Liver (tissue), 8 donors: ENCODE measurements at regions not wholly inside any gene's neighbourhood (a gene's known extent, or its start where the extent isn't known, plus 50 kb on each side); places are given as distances from the start of the nearest gene placed in this dataset.

Source experiments
- DNase-seq: peaks from one replicate; pipeline ENCODE4 v3.0.0-alpha.2; 2017; ENCODE audit warnings: low spot score
- H3K27ac ChIP-seq, 2 donors: one replicate each; pipeline ENCODE4 v1.7.0; 2013; ENCODE audit warnings: inconsistent platforms in 2 of 2, low read length in 2 of 2, control low read depth in 1 of 2, low read depth in 1 of 2, mild to moderate bottlenecking in 1 of 2
- H3K27me3 ChIP-seq, 4 donors: one replicate each; pipeline versions ENCODE4 v1.6.1 to v1.7.0; 2013; ENCODE audit warnings: low read length in 3 of 4, inconsistent platforms in 1 of 4, mild to moderate bottlenecking in 1 of 4, moderate library complexity in 1 of 4; ENCODE audit not compliant: control insufficient read depth in 4 of 4, insufficient read depth in 4 of 4
- H3K36me3 ChIP-seq, 4 donors: one replicate each; pipeline versions ENCODE4 v1.6.1 to v1.7.0; 2013; ENCODE audit warnings: low read length in 3 of 4, mild to moderate bottlenecking in 3 of 4, low read depth in 1 of 4, moderate library complexity in 1 of 4; ENCODE audit not compliant: control insufficient read depth in 4 of 4, insufficient read depth in 3 of 4
- H3K4me1 ChIP-seq, 4 donors: one replicate each; pipeline versions ENCODE4 v1.6.1 to v1.7.0; 2013; ENCODE audit warnings: low read length in 3 of 4, mild to moderate bottlenecking in 3 of 4, moderate library complexity in 1 of 4; ENCODE audit not compliant: control insufficient read depth in 4 of 4, insufficient read depth in 4 of 4
- H3K4me3 ChIP-seq, 3 donors: one replicate each; pipeline versions ENCODE4 v1.6.1 to v1.7.0; 2013; ENCODE audit warnings: low read length in 3 of 3, control low read depth in 1 of 3, low read depth in 1 of 3, mild to moderate bottlenecking in 1 of 3
- H3K9ac ChIP-seq, 2 donors: one replicate each; pipeline ENCODE4 v1.7.0; 2013; ENCODE audit warnings: low read length in 2 of 2, mild to moderate bottlenecking in 2 of 2, moderate library complexity in 2 of 2, control low read depth in 1 of 2, low read depth in 1 of 2
- H3K9me3 ChIP-seq, 4 donors: one replicate each; pipeline versions ENCODE4 v1.6.1 to v1.7.0; 2013; ENCODE audit warnings: low read length in 3 of 4; ENCODE audit not compliant: control insufficient read depth in 4 of 4
- CTCF ChIP-seq: fragments of 150-350 bp; IDR thresholded peaks from 2 replicates; pipeline ENCODE4 v1.5.1; 2017; ENCODE audit warnings: improper control_type of control experiment, low read depth, low read length; ENCODE audit not compliant: missing input control
- FOXA2 ChIP-seq: IDR thresholded peaks from 2 replicates; pipeline ENCODE4 v1.6.1; 2016; ENCODE audit warnings: antibody characterized with exemption
- GABPA ChIP-seq, 2 donors: IDR thresholded peaks in 1 of 2; conservative IDR thresholded peaks in 1 of 2; 2 replicates each; pipeline ENCODE4 v1.6.1; 2016; ENCODE audit warnings: antibody characterized with exemption in 2 of 2, mild to moderate bottlenecking in 1 of 2, moderate library complexity in 1 of 2
- HNF4A ChIP-seq, 2 donors: conservative IDR thresholded peaks; 2 replicates each; pipeline ENCODE4 v1.6.1; 2016; ENCODE audit warnings: antibody characterized with exemption in 2 of 2, mild to moderate bottlenecking in 2 of 2
- NR2F2 ChIP-seq: IDR thresholded peaks from 2 replicates; pipeline ENCODE4 v1.6.1; 2016; ENCODE audit warnings: antibody characterized with exemption
- REST ChIP-seq: IDR thresholded peaks from 2 replicates; pipeline ENCODE4 v1.6.1; 2016; ENCODE audit warnings: antibody characterized with exemption, mild to moderate bottlenecking
- SP1 ChIP-seq: IDR thresholded peaks from 2 replicates; pipeline ENCODE4 v1.6.1; 2018; ENCODE audit warnings: antibody characterized with exemption, mild to moderate bottlenecking
- TAF1 ChIP-seq: conservative IDR thresholded peaks from 2 replicates; pipeline ENCODE4 v1.6.1; 2016; ENCODE audit warnings: antibody characterized with exemption, mild to moderate bottlenecking
- YY1 ChIP-seq: IDR thresholded peaks from 2 replicates; pipeline ENCODE4 v1.6.1; 2016; ENCODE audit warnings: antibody characterized with exemption, mild to moderate bottlenecking
- ZBTB33 ChIP-seq: IDR thresholded peaks from 2 replicates; pipeline ENCODE4 v1.6.1; 2016; ENCODE audit warnings: antibody characterized with exemption
- WGBS: extraction: QIAGEN DNeasy Blood & Tissue Kit; methylation state at CpG from one replicate; pipeline ENCODE4 v1.1.7; 2013; 5-methylcytosine and 5-hydroxymethylcytosine counted together
- donor health status: healthy.
- donor health status: healthy.
- donor health status: healthy.
- donor health status: healthy.
- donor health status: healthy.

GRCh38 chr3:45311953-45312801 lies 76.2 kb upstream of the LARS2 start:
- no peak for TF ChIP-seq CTCF
- Histone ChIP-seq H3K9ac (no peak overlapping the region), H3K27me3 (peaks cover 0 to 17% (median 4%) of the 10 kb centered on the region in 4 donors), H3K4me3 (no peak overlapping the region), H3K27ac (no peak overlapping the region), H3K9me3 (peaks cover 0 to 3% (median 2%) of the 10 kb centered on the region in 4 donors), H3K36me3 (no peaks in the 10 kb centered on the region), H3K4me1 (no peaks in the 10 kb centered on the region)
- no peak for DNase-seq
- 40% methylated on average over 9 of the region's 9 CpGs for WGBS

- WGBS, result 33% methylated on average over 7 of the region's 7 CpGs
Measured at GRCh38 chr3:45312836-45313493, 75.4 kb upstream of the LARS2 start.

More at GRCh38 chr3:45312836-45313493, 75.4 kb upstream of the LARS2 start:
- H3K4me3 ChIP-seq, result no peak overlapping the region
- peaks cover 0 to 3% (median 2%) of the 10 kb centered on the region in 4 donors for H3K9me3 ChIP-seq
- no peaks in the 10 kb centered on the region for H3K4me1 ChIP-seq
- H3K27me3 ChIP-seq, result peaks cover 0 to 17% (median 4%) of the 10 kb centered on the region in 4 donors
- DNase-seq, result no peak
- H3K9ac ChIP-seq, result no peak overlapping the region
- TF ChIP-seq NR2F2 (no peak), REST (no peak), YY1 (no peak), CTCF (no peak), GABPA (IDR thresholded peaks at IDR 0.05 in 1 of 2, conservative IDR thresholded peaks at IDR 0.05 in 1 of 2) (no peak), FOXA2 (no peak), TAF1 (no peak), SP1 (no peak), ZBTB33 (no peak), HNF4A (conservative IDR thresholded peaks at IDR 0.05) (no peak)
- H3K36me3 ChIP-seq, result no peaks in the 10 kb centered on the region
- H3K27ac ChIP-seq, result no peak overlapping the region
